NCI-H1105 (cell line): ENCODE measurements at regions not wholly inside any gene's neighbourhood (a gene's known extent, or its start where the extent isn't known, plus 50 kb on each side); places are given as distances from the start of the nearest gene placed in this dataset.

ENCODE experiments used
- DNase-seq: peaks from one replicate; lab custom pipeline; 2025; lab: John Stamatoyannopoulos, UW

DNA sequence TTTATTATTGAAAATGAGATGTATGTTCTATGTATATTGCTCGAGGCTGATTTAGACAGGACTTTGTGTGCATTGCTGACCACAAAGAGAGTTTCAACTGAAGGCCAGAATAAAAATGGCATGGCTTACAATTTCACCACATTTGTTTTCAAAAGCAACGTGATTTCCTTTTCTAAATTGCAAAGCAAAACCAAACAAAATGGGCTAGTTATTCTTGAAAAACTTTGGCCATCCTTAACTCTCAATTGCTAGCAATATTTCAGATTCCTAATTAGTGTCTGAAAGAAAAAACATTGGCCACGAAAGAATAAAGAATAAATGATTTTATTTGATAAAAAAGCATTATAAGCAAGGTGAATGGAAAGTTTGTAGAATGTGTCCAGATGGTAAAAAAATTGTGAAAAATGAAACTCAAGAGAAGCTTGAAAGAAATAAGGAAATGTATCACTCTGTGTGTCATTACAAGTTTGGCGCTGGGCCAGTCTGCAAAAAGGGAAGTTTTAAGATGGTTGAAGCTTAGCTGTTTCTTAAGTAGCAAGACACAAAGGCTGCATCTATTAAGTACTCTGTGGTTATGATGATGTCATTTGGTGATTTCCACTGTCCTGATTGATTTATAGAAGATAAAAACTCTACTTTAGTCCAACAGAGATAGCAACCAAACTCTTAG, 89.2 kb upstream of the PRLR start:
- DNase-seq = no peak

DNA sequence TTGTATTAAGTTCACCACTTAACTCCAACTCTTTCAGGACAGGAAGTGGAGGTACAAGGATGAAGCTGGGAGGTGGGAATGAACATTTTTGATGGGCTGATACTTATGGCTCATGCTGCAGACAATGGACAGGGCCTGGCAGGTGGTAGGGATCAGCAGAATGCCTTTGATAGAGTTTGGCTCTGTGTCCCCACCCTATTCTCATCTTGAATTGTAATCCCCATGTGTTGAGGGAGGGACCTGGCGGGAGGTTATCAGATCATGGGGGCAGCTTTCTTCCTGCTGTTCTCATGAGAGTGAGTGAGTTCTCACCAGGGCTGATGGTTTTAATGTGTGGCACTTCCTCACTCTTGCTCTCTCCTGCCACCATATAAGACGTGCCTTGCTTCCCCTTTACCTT, 87.3 kb upstream of the PRLR start:
- no peak for DNase-seq

DNA sequence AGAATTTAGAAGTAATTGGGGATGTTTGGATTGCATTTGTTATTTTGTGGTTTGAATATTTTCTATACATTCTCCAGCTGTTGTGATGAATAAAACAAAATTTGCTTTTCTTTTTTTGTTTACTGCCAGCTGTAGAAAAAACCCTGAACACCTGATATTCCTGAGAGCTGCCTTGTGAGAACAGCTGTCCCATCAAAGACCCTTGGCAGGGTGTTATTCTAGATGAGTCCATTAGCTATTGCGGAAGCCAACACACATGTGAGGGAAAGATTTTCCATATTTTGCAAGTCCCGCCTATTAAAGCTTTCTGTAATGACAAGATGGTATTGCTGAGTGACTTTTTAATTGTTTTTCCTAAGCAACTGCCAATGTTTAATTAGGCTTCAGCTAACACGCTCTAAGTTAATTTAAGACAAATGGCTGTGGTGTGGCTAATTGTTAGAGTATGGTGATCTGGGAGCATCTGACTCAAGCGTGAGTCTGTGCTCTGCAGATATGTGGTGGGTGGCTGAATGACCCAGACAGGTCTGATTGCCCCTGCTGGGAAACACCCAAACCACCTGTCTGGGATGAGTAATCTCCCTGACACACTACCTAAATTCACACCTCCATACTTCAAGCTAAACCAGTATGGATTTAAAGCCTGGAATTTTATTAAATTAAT, 86.5 kb upstream of the PRLR start:
- no peak for DNase-seq

DNA sequence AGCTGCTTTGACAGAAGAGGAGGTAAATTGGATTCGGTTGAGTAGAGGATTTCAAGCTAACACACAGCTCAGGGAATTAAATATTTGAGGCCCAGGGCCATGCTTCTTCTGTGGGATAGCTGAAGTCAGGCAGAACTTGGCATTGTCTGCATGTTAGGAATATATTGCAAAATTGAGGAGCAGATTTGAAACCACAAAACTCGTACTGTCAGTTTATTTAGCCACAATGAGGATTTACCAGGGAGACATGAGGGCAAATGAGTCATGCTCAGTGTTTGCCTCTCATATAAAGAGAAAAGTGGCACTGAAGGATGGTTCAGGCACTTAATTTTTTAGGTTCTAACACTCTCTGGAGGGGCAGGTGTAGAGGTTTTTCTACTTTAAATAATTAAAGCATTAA, 83.0 kb upstream of the PRLR start:
- DNase-seq = no peak

DNA sequence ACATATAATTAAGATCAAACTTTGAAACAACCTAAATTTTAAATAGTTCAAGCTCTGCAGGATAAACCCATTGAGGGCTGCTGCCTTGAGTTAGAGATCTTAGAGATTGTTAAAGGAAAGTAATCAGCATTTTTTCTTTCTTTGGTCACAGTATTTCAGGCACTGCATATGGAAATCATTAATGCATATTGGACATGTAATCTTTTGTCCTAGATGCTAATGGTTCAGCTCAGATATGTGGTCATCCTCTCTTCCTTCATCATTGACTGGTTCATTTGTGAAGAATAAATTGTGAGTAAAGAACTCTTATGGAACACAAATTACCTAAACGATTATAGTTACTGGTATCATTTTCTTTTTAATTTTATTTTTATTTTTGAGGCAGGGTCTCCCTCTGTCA, 82.0 kb upstream of the PRLR start:
- no peak for DNase-seq

DNA sequence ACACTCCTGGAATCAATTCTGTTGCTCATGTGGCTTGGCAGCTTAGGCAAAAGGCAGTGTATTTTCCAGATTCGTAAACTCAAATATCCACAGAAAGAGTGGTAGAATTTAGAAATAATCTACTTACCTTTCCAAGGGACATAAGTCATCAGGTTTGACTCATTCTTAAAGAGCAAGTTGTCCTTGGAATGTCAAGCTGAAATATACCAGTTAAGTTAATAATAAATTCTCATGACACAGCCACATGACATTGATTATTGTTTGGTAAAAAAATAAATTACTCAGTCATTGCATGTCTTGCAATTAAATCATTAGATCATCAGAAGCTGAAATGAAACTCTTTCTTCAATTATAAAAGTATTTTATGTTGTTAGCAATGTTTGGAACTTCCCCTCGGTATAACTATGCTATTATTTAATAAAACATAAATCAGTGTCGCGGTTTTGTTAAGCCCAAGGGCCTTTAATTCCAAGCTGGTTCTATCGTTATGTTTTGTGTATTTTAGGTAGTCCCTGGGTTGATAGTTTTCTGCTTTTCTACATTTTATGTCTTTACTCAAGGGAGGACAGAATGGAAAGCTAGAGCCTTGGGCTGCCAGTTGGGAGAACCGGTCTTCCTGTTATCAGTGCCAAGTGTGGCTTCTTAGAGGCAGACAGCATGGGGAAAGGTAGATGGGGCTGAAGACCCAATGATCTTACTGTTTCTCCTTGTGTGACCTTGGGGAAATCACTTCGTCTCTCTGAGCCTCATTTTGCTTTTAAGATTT, 79.3 kb upstream of the PRLR start:
- no peak for DNase-seq

DNA sequence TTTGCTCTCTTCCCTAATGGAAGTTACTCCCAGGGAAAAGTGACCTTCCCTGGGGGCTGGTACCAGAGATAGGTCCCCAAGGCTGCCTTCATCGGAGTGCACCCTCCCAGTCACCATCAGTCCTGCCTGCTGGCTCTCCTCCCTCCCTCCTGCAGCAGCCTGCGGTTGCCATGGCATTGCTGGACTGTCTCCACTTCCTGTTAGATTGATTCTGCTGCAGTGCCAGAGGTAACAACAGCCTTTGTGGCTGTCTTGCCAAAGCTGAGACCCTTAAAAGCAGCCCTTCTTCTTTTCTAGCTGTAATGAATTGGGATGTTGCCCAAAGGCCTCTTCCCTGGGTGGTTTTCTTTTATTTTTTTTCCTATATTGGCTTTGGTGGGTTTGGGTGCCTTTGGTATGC, 78.1 kb upstream of the PRLR start:
- DNase-seq = no peak

DNA sequence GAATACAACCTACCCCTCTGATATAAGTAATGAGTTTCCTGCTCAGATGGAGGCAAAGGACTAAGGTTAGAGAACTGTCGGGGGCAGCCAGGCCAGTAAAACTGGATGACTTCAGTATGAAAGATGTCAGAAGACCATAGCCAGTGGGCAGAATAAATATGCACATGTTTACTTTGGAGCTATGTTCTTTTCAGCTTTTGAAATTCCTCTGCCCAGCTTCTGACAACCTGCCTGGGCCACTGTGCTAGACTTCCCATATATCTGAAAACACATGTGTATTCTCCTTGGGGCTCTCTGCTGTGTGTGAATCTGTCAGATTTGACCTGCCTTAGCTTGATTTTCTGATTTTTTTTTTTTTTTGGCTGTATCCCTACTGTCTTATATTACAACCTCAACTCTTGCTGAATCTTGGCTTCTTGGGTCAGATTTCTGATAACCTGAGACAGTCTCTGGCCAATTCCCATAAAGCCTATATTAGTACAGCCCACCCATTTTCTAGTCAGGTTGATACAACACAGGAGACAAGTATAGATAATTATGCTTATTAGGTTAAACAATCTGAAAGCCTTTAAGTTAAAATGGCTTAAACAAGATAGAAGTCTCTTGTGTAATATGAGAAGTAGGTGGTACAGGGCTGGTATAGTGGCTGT, 76.6 kb upstream of the PRLR start:
- no peak for DNase-seq

DNA sequence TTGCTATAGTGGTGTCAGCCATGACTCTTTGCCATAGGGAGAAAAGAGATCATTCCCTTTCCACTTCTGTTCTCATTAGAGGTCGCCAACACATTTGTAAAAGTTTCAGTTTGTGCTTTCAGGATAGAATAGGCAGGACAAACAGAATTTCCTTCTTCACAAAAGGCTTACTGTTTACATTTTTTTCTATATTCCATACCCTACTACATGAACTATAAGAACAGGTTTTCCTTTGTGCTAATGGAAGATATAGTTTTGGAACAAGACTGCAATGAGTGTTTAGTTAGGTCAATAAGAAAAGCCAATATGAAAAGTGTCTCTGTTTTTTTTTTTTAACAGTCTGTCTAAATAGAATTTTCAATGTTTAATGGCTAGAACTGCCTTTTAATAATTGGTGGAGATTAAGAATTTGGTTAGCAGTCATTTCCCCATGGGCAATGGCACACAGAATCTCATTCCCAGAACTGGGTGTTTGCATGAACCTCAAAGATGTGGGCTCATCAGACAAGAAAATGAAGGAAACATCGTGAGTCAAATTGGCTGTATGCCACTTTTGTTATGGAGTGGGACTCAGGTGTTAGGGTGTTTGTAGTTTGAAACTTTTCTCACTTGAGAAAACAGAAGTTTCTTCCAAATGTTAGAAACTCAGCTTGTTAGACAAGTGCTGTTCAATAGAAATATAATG, 75.2 kb upstream of the PRLR start:
- DNase-seq = no peak

DNA sequence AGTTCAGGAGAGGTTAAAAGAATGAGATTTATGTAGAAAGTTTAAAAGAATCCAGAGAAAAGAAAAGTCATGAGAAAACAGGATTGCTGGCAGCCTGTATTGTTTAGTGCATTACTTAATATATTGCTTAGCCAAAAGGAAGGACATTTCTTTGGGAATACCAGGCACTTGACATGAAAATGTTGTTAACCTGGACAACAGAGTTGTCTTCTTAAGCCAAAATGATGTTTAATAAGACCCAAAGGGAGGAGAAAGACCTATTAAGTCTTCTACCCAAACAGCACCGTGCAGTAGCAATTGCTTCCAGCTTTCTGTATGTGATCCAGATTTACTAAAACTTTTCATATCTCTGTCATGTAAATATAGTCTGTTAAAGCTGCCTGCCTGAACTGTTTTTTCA, 74.0 kb upstream of the PRLR start:
- no peak for DNase-seq

DNA sequence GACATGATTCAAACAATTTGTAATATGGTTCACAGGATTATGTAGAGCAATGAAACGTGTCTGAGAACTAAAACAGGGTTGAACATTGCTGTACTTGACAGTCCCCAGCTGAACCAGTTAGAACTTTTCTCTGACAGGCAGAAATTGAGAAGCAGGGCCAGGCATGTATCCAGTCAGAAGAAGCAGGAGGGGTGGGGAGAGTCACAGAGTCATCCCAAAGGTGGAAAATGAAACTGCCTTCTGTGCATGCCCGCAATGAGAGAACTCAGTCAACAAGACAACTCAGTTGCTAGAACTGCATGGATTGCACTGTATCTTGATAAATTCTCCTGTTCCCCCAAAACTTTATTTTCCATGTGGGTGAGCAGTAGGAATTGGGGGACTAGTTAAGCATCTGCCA, 72.9 kb upstream of the PRLR start:
- DNase-seq = no peak

DNA sequence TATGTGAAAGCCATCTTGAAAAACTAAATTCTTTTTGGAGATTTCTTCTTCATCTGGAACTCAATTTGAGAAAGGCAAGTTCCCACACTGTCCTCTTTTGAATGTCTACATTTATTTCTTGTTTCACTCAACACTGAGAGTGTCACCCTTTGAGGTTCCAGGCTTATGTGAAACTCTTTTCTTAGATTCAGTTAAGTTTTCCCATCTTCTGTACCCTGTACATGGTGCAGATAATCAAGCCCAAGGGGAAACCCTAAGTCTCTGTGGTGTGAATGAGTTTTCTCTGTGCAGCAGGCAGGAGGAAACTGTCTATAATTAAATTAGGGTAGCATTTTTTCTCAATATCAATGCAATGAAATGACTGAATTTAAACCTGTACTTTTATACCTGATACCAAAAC, 72.3 kb upstream of the PRLR start:
- DNase-seq = no peak

DNA sequence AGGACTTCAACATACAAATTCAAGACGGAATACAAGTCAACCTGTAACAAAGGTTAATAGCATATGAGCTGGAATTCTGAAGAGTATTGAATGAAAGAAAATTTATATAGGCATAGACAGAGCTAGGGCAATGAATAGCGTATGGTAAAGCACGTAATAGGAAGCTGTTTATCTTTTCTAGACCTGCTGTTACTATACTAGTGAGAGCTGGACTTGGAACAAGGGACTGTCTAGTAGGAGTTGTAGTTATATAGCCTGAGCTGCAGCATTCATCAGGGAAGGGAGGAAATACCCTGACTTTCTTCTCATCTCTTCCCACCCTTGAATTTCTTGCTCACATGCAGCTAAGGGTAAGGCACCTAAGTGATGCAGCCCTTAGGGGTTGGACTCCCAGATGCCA, 67.5 kb upstream of the PRLR start:
- DNase-seq = no peak

DNA sequence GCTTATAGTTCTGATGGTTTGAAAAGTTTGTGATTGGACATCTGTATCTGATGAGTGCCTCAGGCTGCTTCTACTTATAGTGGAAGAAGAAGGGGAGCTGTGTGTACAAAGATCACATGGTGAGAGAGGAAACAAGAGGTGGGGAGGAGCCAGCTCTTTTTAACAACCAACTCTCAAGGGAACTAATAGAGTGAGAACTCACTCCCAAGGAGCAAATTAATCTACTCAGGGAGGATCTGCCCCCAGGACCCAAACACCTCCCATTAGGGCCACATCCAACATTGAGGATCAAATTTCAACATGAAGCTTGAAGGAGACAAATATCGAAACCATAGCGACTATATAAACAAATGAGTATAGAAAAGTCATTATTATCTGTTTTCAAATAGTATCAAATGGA, 64.7 kb upstream of the PRLR start:
- no peak for DNase-seq

DNA sequence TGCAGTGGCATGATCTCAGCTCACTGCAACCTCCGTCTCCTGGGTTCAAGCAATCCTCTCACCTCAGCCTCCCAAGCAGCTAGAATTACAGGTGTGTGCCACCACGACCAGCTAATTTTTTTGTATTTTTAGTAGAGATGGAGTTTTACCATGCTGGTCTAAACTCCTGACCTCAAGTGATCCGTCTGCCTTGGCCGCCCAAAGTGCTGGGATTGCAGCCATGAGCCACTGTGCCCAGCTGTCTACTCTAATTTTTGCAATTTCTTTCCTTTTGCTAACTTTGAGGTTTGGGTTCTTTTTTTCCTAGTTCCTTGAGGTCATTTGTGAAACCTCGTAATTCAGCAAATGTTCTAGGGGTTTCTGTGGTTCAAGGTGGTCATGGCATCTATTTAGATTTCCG, 63.7 kb upstream of the PRLR start:
- no peak for DNase-seq

DNA sequence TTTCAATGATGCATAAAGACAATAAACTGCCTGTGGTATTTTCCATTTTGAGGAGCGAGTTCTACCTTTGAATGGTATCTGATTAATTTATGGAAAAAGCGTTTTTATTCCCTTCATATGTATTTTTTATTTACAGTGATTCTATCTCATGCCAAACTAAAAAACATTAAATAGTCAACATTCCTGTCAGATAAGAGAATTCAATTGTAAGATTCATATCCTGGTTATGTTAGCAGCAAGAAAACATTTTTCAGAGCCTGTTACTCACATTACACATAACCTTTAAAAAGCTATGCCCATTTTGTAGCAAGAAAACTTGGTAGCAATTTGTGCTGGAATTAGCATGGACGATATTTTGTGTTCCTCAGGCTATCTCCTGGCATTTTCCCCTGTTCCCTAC, 55.1 kb upstream of the PRLR start:
- no peak for DNase-seq

DNA sequence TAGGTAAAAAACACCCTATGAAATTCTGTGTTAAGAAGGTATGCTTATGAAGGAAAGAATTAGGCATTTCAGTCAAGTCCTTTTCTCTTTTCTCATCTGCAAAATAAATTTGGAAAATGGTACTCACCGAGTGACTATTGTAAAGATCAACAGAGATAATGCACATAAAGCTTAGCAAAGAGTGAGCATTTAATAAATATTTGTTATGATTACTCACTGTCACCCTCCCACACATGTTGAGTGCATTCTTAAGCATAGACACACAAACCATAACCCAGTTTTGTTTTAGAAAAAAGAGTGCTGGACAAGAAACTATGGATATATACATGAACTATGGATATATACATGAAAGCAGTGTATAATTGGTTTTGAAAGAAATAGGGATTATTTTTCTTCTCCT, 54.7 kb upstream of the PRLR start:
- no peak for DNase-seq

DNA sequence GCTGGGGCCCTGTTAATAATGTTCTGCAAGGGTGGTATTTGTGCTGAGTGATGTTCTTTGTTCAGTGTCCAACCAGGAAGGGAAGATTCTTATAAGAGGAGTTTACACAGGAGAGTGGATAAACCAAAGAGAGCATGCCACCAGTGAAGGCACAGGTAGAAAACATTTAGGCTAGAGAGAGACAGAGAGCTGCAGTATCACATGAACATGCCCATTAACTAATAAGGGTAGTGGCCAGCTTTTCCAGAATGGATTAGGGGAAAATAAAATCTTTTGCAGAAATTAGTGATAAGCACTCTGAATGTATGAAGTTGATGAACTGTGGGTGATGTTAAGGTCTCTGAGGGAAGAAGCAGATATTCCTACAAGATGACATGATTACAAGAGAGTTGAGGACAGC, 54.1 kb upstream of the PRLR start:
- DNase-seq = no peak

DNA sequence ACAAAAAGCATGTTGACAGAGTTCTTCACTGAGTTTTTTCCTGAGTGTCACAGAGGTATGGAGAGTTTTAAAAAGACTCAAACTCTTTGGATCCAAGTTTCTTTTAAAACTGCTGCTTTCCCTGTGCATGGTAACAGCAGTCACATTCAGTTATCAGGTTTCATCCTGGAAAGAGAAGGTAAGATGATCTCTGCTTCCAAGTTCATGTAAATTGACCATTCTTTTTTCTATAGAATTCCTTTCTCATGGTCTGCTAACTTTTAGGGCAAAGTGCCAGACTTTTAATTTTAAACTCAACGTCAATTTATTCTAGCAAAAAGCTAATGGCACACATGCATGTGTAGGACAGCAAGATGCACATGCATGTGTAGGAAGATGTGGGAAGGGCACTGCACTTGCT, 52.5 kb upstream of the PRLR start:
- DNase-seq = no peak

DNA sequence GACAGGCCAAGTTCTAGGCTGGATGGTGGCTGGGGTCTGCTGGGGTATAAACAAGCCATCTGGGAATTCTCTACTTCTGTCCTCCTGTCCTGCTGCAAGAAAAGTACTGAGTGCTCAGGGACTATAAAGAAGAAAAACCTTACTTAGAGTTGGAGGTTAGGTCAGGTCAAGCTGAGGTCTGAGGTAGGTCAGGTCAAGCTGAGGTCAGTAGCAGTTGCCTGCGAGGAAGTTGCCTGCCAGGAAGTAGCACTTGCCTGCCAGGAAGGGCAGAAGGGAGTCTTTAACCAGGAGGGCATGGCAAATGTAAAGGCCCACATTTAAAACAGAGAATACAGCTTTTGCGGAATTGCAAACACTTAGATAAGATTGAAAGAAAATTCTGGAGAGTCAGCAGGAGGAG, 51.3 kb upstream of the PRLR start:
- DNase-seq = no peak
